NCI-H2227 (cell line): ENCODE measurements at regions not wholly inside any gene's neighbourhood (a gene's known extent, or its start where the extent isn't known, plus 50 kb on each side); places are given as distances from the start of the nearest gene placed in this dataset.
A peak's percentile ranks its signal among the peaks of the same experiment; 100 is the strongest.
"Not testable (repeated sequence)": the region's sequence is repeated elsewhere in the genome, so short reads cannot be mapped to it uniquely, and the experiment has no call there.

Experiments
- DNase-seq: peaks from one replicate; lab custom pipeline; 2025; ENCODE audit not compliant: unreplicated experiment; lab: John Stamatoyannopoulos, UW

DNA sequence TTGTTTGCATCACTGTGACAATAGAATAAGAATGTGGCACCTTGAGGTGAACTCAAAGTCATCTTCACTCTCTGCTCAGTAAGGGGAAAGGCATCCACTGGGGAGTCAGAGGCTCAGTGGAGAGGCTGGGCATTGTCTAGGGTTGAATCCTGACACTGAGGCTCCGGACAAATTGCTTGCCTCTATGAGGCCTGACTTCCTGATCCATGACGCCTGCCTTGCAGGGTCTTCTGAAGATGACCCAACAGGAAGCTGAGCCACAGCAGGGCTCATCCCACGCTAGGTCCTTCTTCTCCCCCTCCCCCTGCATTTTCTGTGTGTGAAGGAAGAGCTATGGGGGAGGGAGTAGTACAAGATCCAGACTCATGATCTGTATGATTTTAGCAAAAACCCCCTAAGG, 265.1 kb downstream of the SH3BP4 start:
- DNase-seq, result no peak

DNA sequence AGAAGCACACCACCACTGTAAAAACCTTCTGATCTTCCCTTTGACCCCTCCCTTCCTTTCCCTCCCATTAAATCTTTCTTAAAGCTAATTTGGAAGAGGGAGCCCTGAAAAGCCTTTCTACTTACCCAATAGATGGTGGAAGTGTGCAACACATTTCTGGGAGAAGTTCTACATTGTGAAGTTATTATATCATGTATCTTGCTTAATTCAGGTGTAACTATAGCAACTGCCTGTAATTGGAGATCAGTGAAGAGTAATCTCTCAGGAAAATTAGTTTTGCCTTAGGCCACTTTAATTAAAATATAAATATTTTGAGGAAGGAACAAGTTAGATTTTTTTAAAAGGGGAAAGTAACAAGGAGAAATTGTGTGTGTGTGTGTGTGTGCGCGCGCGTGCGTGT, 266.0 kb downstream of the SH3BP4 start:
- DNase-seq, result no peak

GRCh38 chr2:235218486-235218907, 266.7 kb downstream of the SH3BP4 start:
- DNase-seq, result no peak

GRCh38 chr2:235219048-235219447, 267.2 kb downstream of the SH3BP4 start:
- DNase-seq, result no peak

DNA sequence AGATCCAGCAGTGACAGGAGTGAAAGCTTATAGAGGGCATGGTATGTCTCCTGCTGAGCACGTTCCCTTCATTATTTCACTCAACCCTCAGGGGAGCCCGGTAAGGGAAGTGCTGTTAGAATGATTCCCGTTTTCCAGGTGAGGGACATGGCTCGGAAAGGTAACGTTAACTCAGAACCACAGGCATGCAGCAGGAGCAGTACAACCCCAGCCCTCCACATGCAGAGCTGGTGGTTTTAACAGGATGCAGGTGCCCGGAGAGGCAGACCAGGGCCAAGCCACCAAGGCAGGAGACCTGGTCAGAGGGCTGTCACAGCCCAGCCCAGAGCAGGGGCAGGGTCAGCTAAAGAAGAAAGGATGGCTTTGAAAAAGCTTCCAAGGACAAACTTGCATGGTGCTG, 268.5 kb downstream of the SH3BP4 start:
- no peak for DNase-seq

GRCh38 chr2:235223011-235223410, 270.8 kb upstream of the AGAP1 start:
- DNase-seq, result no peak

DNA sequence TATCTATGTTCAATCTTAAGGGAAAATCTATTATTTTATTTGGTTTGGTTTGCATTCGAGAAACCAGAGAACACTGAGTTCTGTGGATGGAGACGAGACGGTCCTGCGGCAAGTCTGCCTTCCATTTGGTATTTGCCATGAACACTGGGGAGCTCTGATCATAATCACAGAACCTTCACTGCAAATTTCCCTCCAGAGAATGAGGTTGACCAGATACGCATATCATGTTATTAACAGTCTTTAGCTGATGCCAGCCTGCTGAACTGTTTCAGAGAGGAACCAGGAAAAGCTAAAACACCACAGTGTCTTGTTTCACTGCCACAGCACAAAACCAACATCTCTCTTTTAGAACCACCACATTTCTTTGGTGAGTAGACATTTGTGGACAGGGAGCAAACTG, 269.4 kb upstream of the AGAP1 start:
- DNase-seq, result no peak

DNA sequence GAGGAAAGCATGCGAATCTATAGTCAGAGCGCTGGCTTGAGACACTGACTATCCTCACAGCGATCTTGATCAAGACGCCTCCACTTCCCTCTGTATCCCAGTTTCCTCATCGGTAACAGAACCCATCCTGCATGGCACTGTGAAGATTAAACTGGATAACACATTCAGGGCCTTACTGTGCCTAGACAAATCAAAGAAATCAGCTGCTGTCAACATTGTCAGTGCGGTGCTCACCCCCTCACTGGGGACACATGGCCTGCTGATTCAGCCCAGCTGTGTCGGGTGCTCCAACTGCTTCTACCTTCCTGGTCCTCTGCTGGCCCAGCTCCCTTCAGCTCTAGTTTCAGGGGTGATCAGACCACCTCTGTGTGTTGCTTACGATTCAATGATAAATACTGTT, 268.6 kb upstream of the AGAP1 start:
- DNase-seq, result no peak

DNA sequence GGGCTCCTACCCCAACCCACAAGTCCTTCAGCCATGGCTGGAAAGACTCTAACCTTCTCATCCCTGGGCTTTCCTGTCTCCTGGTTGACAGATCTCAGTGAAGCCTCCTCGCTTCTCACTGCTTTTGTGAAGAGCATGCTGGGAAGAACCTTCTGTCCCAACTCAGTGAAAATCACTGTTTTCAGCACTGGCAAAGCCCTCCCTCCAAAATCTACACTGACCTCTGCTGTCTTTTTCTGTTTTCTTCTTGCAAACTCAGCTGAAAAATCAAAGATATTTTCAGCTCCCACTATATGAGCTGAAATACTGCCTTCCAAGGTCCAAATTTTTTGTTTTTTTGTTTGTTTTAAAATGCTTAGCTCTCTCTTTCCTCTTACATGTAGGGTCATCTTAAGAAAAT, 266.3 kb upstream of the AGAP1 start:
- DNase-seq, result no peak

DNA sequence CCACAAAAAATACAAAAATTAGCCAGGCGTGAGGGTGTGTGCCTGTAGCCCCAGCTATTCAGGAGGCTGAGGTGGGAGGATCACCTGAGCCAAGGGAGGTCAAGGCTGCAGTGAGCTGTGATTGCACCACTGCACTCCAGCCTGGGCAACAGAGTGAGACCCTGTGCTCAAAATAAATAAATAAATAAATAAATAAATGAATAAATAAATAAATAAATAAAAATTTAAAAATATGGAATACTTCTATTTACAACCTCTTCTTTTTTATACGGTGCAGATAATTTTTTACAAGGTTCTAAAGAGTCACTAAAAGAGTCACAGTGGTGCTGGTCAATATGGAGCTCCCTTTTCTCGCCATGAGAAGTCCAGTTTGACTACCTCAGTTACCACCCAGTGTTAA, 265.4 kb upstream of the AGAP1 start:
- DNase-seq, result not testable (repeated sequence)

- DNase-seq, result no peak
These were observed 264.6 kb upstream of the AGAP1 start for GRCh38 chr2:235229236-235229635.

- DNase-seq, result peak; percentile 18
These were observed 262.8 kb upstream of the AGAP1 start for GRCh38 chr2:235230821-235231601.

- DNase-seq, result no peak
These were observed 261.1 kb upstream of the AGAP1 start for GRCh38 chr2:235232449-235233433.

GRCh38 chr2:235234736-235235135, 259.1 kb upstream of the AGAP1 start:
- no peak for DNase-seq

DNA sequence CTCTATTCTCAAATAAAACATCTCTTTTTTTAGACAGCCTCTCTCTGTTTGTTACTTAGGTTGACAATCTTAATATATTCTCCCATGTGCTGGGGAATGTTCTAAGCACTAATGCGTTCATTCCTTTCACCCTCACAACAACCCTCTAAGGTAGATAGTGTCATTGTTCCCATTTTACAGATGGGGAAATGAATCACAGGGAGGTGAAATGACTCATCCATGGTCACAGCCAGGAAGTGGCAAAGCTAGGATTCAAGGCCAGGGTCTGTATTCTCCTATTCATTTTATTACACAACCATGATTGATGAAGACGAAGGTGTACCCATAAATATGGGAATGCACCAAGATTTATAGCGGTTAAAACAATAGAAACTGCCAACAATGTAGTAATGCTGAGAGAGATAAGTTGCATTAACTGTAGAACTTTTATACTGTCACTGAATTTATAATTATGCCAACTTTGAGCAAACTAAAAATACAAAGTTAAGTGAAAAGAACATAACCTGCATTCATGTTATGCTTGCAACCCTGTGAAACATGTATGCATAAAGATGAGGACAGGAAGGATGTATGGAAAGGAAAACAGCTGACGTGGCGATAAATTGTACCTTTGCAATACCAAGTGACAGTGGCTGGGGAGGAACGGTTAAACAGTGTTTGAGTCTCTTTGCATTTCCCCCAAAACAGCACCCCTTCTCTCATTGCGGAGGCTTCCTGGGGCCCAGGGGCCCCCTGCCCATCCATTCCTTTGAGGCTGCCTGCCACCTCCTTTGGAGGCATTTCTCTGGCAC, 257.7 kb upstream of the AGAP1 start:
- DNase-seq, result no peak

DNA sequence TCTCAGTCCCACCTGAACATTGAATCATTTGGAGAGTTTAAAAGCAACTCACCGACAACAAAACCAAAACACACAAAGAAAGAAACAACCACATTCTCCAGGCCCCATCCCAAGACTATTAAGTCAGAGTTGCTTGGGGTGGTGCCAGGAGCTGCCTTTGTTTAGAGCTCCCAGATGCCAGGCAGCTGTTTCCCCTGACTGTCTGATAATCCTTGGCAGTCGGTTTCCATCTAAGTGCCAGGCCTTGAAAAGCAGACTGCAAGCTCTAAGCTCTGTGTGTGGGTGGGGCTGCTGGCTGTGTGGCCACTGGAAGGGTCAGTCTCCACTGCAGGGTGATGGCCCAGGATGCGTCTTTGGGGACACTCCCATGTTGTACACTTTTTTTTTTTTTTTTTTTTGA, 255.3 kb upstream of the AGAP1 start:
- DNase-seq, result no peak

DNA sequence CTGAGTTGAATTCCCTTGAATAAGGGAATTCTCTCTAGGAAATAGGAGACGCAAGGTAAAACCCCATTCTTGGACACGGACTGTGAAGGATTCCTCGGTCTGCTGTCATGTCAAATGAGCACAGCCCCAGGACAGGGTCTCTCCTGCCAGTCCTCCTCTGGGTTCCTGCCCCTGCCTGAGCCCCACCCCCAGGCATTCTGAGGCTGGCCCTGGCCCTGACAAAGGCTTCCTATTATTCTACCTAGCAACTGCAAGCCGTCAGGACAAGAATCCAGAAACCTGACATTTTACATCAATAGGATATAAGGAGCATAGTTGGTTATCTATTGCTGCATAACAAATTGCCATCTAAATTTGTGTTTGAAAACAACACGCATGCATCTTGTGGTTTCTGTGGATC, 253.3 kb upstream of the AGAP1 start:
- no peak for DNase-seq

DNA sequence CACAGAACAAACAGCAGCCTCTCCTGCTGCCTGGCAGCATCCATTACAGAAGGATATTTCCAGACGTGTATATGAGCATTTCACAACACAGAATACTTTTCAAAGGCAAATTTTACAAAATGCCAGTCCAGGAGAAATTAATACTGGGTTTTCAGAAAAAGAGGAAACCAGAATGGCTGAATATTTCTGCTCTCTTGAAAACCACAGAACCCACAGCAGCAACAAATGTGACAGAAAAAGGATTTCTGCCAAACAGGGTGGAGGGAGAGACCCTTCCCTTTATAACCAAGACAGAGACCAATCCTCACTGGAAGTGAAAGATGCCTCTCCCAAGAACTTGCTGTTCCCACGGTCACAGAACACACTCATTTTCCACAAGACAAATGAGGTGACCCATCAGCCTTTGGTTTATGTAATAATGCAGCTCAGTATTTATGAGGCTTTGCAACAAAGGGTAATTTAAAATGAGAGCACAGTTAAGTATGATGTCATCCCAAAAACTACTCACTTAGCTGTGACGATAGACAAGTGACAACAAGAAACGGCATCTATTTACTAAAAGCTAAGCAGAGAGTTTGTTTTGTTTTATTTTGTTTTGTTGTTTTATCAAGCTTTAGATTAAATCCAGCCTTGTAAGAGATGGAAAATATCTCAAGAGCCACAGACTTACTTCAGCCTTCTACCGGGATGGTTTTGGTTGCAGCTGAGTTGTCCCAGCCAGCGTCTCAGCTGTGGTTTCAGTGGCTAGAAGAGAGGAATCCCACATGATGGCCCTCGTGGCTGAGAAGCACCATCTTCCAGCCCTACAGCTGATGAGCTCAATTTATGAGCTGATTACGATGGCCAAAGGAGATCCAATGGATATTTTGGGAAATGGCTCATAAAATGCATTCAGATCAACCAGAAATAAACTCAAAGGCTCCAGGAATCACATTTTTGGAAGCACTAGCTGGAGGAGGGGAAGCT, 249.3 kb upstream of the AGAP1 start:
- DNase-seq, result no peak

GRCh38 chr2:235247001-235247400, 246.8 kb upstream of the AGAP1 start:
- DNase-seq, result no peak

DNA sequence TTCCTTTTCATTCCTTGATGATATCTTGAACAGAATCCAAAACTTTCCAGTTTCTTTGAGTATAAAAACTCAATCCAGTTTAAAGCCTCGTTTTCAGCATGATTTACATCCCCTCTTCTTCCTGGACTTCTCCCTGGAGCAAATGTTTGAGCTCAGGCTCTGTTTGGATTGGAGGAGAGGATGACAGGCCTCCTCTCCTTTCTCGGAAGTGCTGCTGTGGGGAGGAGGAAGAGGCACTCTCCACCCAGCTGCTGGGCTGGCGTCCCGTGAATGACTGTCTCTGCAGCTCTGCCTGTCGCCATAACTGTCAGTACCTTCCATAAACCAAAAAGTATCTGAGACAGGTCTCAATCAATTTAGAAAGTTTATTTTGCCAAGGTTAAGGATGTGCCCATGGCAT, 238.2 kb upstream of the AGAP1 start:
- DNase-seq, result no peak
